ENCODE measurements at regions not wholly inside any gene's neighbourhood (a gene's known extent, or its start where the extent isn't known, plus 50 kb on each side); places are given as distances from the start of the nearest gene placed in this dataset.
A peak's percentile ranks its signal among the peaks of the same experiment; 100 is the strongest.

- no peaks in the 10 kb centered on the region for H3K27me3 ChIP-seq (ENCODE audit: insufficient read depth, low read length)
- peak overlapping the region; percentile 97 for H3K27ac ChIP-seq (ENCODE audit: low read depth, low read length)
- no peaks in the 10 kb centered on the region for H4K20me1 ChIP-seq (ENCODE audit: insufficient read depth)
- no peak for TF ChIP-seq SP1 (IDR thresholded peaks at IDR 0.05; ENCODE audit: low read depth)
- peak; percentile 17; the same call in 1 of the 2 replicates for TF ChIP-seq FOSL1 (IDR thresholded peaks at IDR 0.05; ENCODE audit: low read depth)
- DNase-seq (ENCODE audit: low read depth, low spot score) (no peak), ATAC-seq (peak; percentile 48)
- peak overlapping the region; percentile 57 for H3K4me2 ChIP-seq (ENCODE audit: low read length)
- intact Hi-C loops (cut with micrococcal nuclease), result no loop called here
- peak overlapping the region; percentile 53 for H3K9ac ChIP-seq (ENCODE audit: low read length)
- no peak overlapping the region for H3K4me3 ChIP-seq (replicated peaks in 1 of 2; ENCODE audit: low read depth in 1 of 2, low read length in 2 of 2)
- peaks cover 45% of the 10 kb centered on the region; the same call in 1 of the 2 replicates for H3K79me2 ChIP-seq (ENCODE audit: insufficient read depth, low read length)
- H3K4me1 ChIP-seq (ENCODE audit: control insufficient read depth in 1 of 2, insufficient read depth in 2 of 2, low read length in 2 of 2), result peaks cover 45 to 73% of the 10 kb centered on the region in 2 experiments
- RAD21 ChIA-PET (ENCODE audit: low non-redundant PET in 1 of 2, low total read pairs in 2 of 2, uncharacterized antibody in 2 of 2, unreplicated experiment in 2 of 2), result interaction anchor here (1.2 to 1.4 kb wide), 3 partner anchors 9 to 317 kb away, joined by 3 to 9 read pairs (median 6); no protein-coding TSS in a partner anchor
- TSS peak; percentile 32 for BruUV-seq (replicated peaks)
- POLR2A ChIA-PET, result interaction anchor here (1.3 to 2.3 kb wide), 3 partner anchors 9 to 24 kb away, joined by 6 to 7 read pairs (median 6); no protein-coding TSS in a partner anchor
- no peaks in the 10 kb centered on the region for H3K9me3 ChIP-seq (ENCODE audit: control insufficient read depth in 1 of 2, insufficient read depth in 1 of 2, low read depth in 1 of 2, low read length in 2 of 2)
- H3K9me2 ChIP-seq (ENCODE audit: insufficient read depth), result no peaks in the 10 kb centered on the region; the same call in 1 of the 2 replicates
- no peak overlapping the region for H2AFZ ChIP-seq (ENCODE audit: low read depth, low read length, poor library complexity, severe bottlenecking)
- CTCF ChIA-PET, result interaction anchor here (1.0 to 1.8 kb wide), 2 partner anchors 59 to 317 kb away, joined by 3 to 8 read pairs; no protein-coding TSS in a partner anchor
- H3K36me3 ChIP-seq (ENCODE audit: control insufficient read depth in 1 of 2, insufficient read depth in 2 of 2, low read length in 2 of 2), result peaks cover 0 to 60% of the 10 kb centered on the region in 2 experiments; a peak in 2 of 4 replicates
These were observed 165.3 kb downstream of the TNFSF18 start for GRCh38 chr1:172885411-172885810.

DNA sequence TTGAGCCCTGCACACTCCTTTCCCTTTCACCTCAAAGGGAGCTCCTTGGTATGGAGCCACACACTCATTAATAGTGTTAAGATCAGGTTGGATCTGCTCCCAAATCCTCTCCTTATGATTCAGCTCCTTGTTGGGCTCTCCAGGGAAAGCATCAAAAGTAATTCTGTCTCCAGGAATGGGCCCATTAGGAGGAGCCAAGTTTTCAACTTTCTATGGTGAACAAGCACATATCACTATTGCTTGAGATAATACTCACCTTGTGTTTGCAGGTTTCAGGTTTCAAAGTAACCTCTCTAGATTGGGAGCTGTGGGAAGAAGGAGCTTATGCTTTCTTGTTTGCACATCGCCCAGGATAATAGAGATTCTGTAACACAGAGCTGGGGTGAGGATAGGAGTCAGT is 164.8 kb downstream of the TNFSF18 start:
- no peak overlapping the region for H2AFZ ChIP-seq (ENCODE audit: low read depth, low read length, poor library complexity, severe bottlenecking)
- ChIA-PET RAD21 (ENCODE audit: low non-redundant PET in 1 of 2, low total read pairs in 2 of 2, uncharacterized antibody in 2 of 2, unreplicated experiment in 2 of 2) (interaction anchor here (0.6 to 1.4 kb wide), 5 partner anchors 9 to 321 kb away, joined by 3 to 9 read pairs (median 3); no protein-coding TSS in a partner anchor), POLR2A (interaction anchor here (0.6 to 2.3 kb wide), 4 partner anchors 9 to 43 kb away, joined by 3 to 7 read pairs (median 6); no protein-coding TSS in a partner anchor), CTCF (interaction anchor here (1.0 to 1.8 kb wide), 2 partner anchors 60 to 316 kb away, joined by 3 to 8 read pairs; no protein-coding TSS in a partner anchor)
- H3K79me2 ChIP-seq (ENCODE audit: insufficient read depth, low read length), result peaks cover 45% of the 10 kb centered on the region; the same call in 1 of the 2 replicates
- H3K36me3 ChIP-seq (ENCODE audit: control insufficient read depth in 1 of 2, insufficient read depth in 2 of 2, low read length in 2 of 2), result peaks cover 0 to 57% of the 10 kb centered on the region in 2 experiments; a peak in 2 of 4 replicates
- H3K9me3 ChIP-seq (ENCODE audit: control insufficient read depth in 1 of 2, insufficient read depth in 1 of 2, low read depth in 1 of 2, low read length in 2 of 2), result no peaks in the 10 kb centered on the region
- intact Hi-C loops (cut with micrococcal nuclease), result no loop called here
- no TSS peak for BruUV-seq (replicated peaks)
- DNase-seq (ENCODE audit: low read depth, low spot score) (peak; percentile 91), ATAC-seq (peak; percentile 89)
- H3K4me1 ChIP-seq (ENCODE audit: control insufficient read depth in 1 of 2, insufficient read depth in 2 of 2, low read length in 2 of 2), result peaks cover 48 to 75% of the 10 kb centered on the region in 2 experiments
- H3K9ac ChIP-seq (ENCODE audit: low read length), result peak overlapping the region; percentile 53
- H3K4me3 ChIP-seq (replicated peaks in 1 of 2; ENCODE audit: low read depth in 1 of 2, low read length in 2 of 2), result no peak overlapping the region
- H3K4me2 ChIP-seq (ENCODE audit: low read length), result peak overlapping the region; percentile 57
- no peaks in the 10 kb centered on the region; the same call in 1 of the 2 replicates for H3K9me2 ChIP-seq (ENCODE audit: insufficient read depth)
- no peaks in the 10 kb centered on the region for H3K27me3 ChIP-seq (ENCODE audit: insufficient read depth, low read length)
- H3K27ac ChIP-seq (ENCODE audit: low read depth, low read length), result peak overlapping the region; percentile 97
- no peaks in the 10 kb centered on the region for H4K20me1 ChIP-seq (ENCODE audit: insufficient read depth)
- TF ChIP-seq SIN3A (IDR thresholded peaks at IDR 0.05; ENCODE audit: low read depth) (peak; percentile 78), ELF1 (IDR thresholded peaks at IDR 0.05; ENCODE audit: borderline replicate concordance, low read depth) (no peak), SP1 (IDR thresholded peaks at IDR 0.05; ENCODE audit: low read depth) (peak; percentile 93), MAX (IDR thresholded peaks at IDR 0.05) (peak; percentile 58), JUND (IDR thresholded peaks at IDR 0.05) (peak; percentile 87), CBX3 (IDR thresholded peaks at IDR 0.05; ENCODE audit: low read depth) (peak; percentile 98), EGR1 (IDR thresholded peaks at IDR 0.05; ENCODE audit: low read depth) (no peak; the same call in 1 of the 2 replicates), YY1 (IDR thresholded peaks at IDR 0.05; ENCODE audit: extremely low read depth, insufficient replicate concordance, low read depth, low read length) (peak; percentile 53), ZBTB33 (IDR thresholded peaks at IDR 0.05; ENCODE audit: extremely low read depth, insufficient replicate concordance, low read length) (no peak), POLR2AphosphoS5 (IDR thresholded peaks at IDR 0.05; ENCODE audit: low read depth, low read length) (peak; percentile 61; the same call in 1 of the 2 replicates)
- TF ChIP-seq, protein P1, sequence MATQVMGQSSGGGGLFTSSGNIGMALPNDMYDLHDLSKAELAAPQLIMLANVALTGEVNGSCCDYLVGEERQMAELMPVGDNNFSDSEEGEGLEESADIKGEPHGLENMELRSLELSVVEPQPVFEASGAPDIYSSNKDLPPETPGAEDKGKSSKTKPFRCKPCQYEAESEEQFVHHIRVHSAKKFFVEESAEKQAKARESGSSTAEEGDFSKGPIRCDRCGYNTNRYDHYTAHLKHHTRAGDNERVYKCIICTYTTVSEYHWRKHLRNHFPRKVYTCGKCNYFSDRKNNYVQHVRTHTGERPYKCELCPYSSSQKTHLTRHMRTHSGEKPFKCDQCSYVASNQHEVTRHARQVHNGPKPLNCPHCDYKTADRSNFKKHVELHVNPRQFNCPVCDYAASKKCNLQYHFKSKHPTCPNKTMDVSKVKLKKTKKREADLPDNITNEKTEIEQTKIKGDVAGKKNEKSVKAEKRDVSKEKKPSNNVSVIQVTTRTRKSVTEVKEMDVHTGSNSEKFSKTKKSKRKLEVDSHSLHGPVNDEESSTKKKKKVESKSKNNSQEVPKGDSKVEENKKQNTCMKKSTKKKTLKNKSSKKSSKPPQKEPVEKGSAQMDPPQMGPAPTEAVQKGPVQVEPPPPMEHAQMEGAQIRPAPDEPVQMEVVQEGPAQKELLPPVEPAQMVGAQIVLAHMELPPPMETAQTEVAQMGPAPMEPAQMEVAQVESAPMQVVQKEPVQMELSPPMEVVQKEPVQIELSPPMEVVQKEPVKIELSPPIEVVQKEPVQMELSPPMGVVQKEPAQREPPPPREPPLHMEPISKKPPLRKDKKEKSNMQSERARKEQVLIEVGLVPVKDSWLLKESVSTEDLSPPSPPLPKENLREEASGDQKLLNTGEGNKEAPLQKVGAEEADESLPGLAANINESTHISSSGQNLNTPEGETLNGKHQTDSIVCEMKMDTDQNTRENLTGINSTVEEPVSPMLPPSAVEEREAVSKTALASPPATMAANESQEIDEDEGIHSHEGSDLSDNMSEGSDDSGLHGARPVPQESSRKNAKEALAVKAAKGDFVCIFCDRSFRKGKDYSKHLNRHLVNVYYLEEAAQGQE (IDR thresholded peaks at IDR 0.05; ENCODE audit: low read depth), result no peak
- TF ChIP-seq, protein P2, sequence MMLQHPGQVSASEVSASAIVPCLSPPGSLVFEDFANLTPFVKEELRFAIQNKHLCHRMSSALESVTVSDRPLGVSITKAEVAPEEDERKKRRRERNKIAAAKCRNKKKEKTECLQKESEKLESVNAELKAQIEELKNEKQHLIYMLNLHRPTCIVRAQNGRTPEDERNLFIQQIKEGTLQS (IDR thresholded peaks at IDR 0.05), result no peak
